Renal cortical epithelial cell (primary cell): ENCODE measurements at regions not wholly inside any gene's neighbourhood (a gene's known extent, or its start where the extent isn't known, plus 50 kb on each side); places are given as distances from the start of the nearest gene placed in this dataset.
"Not testable (repeated sequence)": the region's sequence is repeated elsewhere in the genome, so short reads cannot be mapped to it uniquely, and the experiment has no call there.

Source experiments
- DNase-seq: peaks from one replicate; pipeline ENCODE4 v3.0.0-alpha.2; 2011; ENCODE audit warnings: low read depth

GRCh38 chr1:31510853-31511789, 65.2 kb upstream of the TINAGL1 start:
- DNase-seq, result peak; percentile 23

GRCh38 chr1:31511848-31512615, 64.3 kb upstream of the TINAGL1 start:
- DNase-seq, result no peak

GRCh38 chr1:31514117-31514516, 62.2 kb upstream of the TINAGL1 start:
- DNase-seq, result no peak

GRCh38 chr1:31515056-31515775, 61.1 kb upstream of the TINAGL1 start:
- no peak for DNase-seq

GRCh38 chr1:31515936-31516335, 60.4 kb upstream of the TINAGL1 start:
- no peak for DNase-seq

- DNase-seq, result no peak
These were observed 59.0 kb upstream of the TINAGL1 start for GRCh38 chr1:31517301-31517700.

GRCh38 chr1:31517986-31518385, 58.3 kb upstream of the TINAGL1 start:
- not testable (repeated sequence) for DNase-seq

- no peak for DNase-seq
These were observed 54.4 kb upstream of the TINAGL1 start for GRCh38 chr1:31521761-31522555.

GRCh38 chr1:31522556-31522845, 53.8 kb upstream of the TINAGL1 start:
- DNase-seq, result no peak

- DNase-seq, result peak; percentile 58
These were observed 53.3 kb upstream of the TINAGL1 start for GRCh38 chr1:31523012-31523411.

GRCh38 chr1:31523769-31524168, 52.5 kb upstream of the TINAGL1 start:
- peak; percentile 60 for DNase-seq

GRCh38 chr1:31524186-31524901, 52.0 kb upstream of the TINAGL1 start:
- DNase-seq, result no peak
